IMR-90 (cell line): ENCODE measurements at regions not wholly inside any gene's neighbourhood (a gene's known extent, or its start where the extent isn't known, plus 50 kb on each side); places are given as distances from the start of the nearest gene placed in this dataset.

Source experiments
- ATAC-seq: fragments of 200-7000 bp; cut with Tn5 transposase; 2 replicates; pipeline ENCODE4 v1.9.1; 2020; ENCODE audit warnings: low read depth, mild to moderate bottlenecking, moderate library complexity
- BruUV-seq: library from RNA; stranded (reverse); fragments of 400-500 nt; replicated peaks from 2 replicates; lab custom pipeline; 2021; lab: Mats Ljungman, UMichigan
- CTCF ChIA-PET: fragments of 300-600 bp; formaldehyde crosslinking; extraction: SDS; loops from one replicate; lab custom pipeline; 2021; ENCODE audit warnings: antibody characterized with exemption; lab: Yijun Ruan, JAX
- POLR2A ChIA-PET: fragments of 300-600 bp; sonication (Branson Sonifier 250); formaldehyde crosslinking; loops from one replicate; lab custom pipeline; 2022; ENCODE audit warnings: antibody characterized with exemption; ENCODE audit not compliant: unreplicated experiment; lab: Charles Lee
- DNase-seq: peaks from one replicate; pipeline ENCODE4 v3.0.0; 2013
- H2AFZ ChIP-seq: replicated peaks from 2 replicates; pipeline ENCODE3; 2013; ENCODE audit warnings: low read length, mild to moderate bottlenecking; ENCODE audit not compliant: poor library complexity
- H2AK5ac ChIP-seq: 2 replicates; pipeline ENCODE4 v1.6.1; 2013; ENCODE audit warnings: low read depth, low read length, inconsistent platforms
- H2AK9ac ChIP-seq: replicated peaks from 2 replicates; pipeline ENCODE3; 2013; ENCODE audit warnings: mild to moderate bottlenecking, low read depth, low read length, moderate library complexity; ENCODE audit not compliant: poor library complexity
- H2BK120ac ChIP-seq: 2 replicates; pipeline ENCODE4 v1.6.1; 2013; ENCODE audit warnings: low read depth, low read length, inconsistent platforms
- H2BK15ac ChIP-seq: 3 replicates; pipeline ENCODE4 v1.6.1; 2013; ENCODE audit warnings: low read depth, low read length, inconsistent platforms
- H2BK20ac ChIP-seq: 2 replicates; pipeline ENCODE4 v1.6.1; 2013; ENCODE audit warnings: low read depth, mild to moderate bottlenecking, inconsistent platforms, low read length, moderate library complexity
- H2BK5ac ChIP-seq: 2 replicates; pipeline ENCODE4 v1.6.1; 2013; ENCODE audit warnings: mild to moderate bottlenecking, low read depth, low read length, inconsistent platforms; ENCODE audit not compliant: poor library complexity, severe bottlenecking
- H3K14ac ChIP-seq: replicated peaks from 2 replicates; pipeline ENCODE4 v1.6.1; 2013; ENCODE audit warnings: low read depth, low read length, inconsistent platforms
- H3K18ac ChIP-seq: 2 replicates; pipeline ENCODE4 v1.6.1; 2013; ENCODE audit warnings: low read depth, low read length, control low read depth
- H3K23ac ChIP-seq: 2 replicates; pipeline ENCODE4 v1.6.1; 2013; ENCODE audit warnings: low read depth, low read length, inconsistent platforms
- H3K27ac ChIP-seq: 2 replicates; pipeline ENCODE4 v1.5.1; 2013; ENCODE audit warnings: mild to moderate bottlenecking, control low read depth, low read length; ENCODE audit not compliant: insufficient read depth
- H3K27me3 ChIP-seq: 2 replicates; pipeline ENCODE4 v1.6.1; 2013; ENCODE audit warnings: low read length; ENCODE audit not compliant: control insufficient read depth, insufficient read depth
- H3K36me3 ChIP-seq: 2 replicates; pipeline ENCODE4 v1.6.1; 2013; ENCODE audit warnings: low read length, mixed read lengths; ENCODE audit not compliant: control insufficient read depth, insufficient read depth
- H3K4ac ChIP-seq: 2 replicates; pipeline ENCODE4 v1.6.1; 2013; ENCODE audit warnings: low read depth, low read length, inconsistent platforms
- H3K4me1 ChIP-seq: 2 replicates; pipeline ENCODE4 v1.6.1; 2013; ENCODE audit warnings: low read length, mixed read lengths; ENCODE audit not compliant: control insufficient read depth, insufficient read depth
- H3K4me2 ChIP-seq: 2 replicates; pipeline ENCODE4 v1.6.1; 2013; ENCODE audit warnings: low read depth, mild to moderate bottlenecking, control low read depth, low read length, moderate library complexity
- H3K4me3 ChIP-seq: 2 replicates; pipeline ENCODE4 v1.5.1; 2013; ENCODE audit warnings: low read depth, mild to moderate bottlenecking, control low read depth, low read length, moderate library complexity; ENCODE audit not compliant: insufficient read depth
- H3K56ac ChIP-seq: 2 replicates; pipeline ENCODE4 v1.6.1; 2013; ENCODE audit warnings: low read length, inconsistent platforms; ENCODE audit not compliant: insufficient read depth; ENCODE audit errors: extremely low read depth
- H3K79me1 ChIP-seq, 2 experiments: 2 replicates each; pipeline ENCODE4 v1.6.1; 2013; ENCODE audit warnings: low read length in 2 of 2, inconsistent platforms in 1 of 2, low read depth in 1 of 2
- H3K9ac ChIP-seq: 2 replicates; pipeline ENCODE4 v1.6.1; 2013; ENCODE audit warnings: low read depth, low read length, control low read depth
- H3K9me1 ChIP-seq: 2 replicates; pipeline ENCODE4 v1.6.1; 2013; ENCODE audit warnings: low read length, inconsistent platforms; ENCODE audit not compliant: insufficient read depth
- H3K9me3 ChIP-seq: 2 replicates; pipeline ENCODE4 v1.6.1; 2013; ENCODE audit warnings: low read length; ENCODE audit not compliant: control insufficient read depth, insufficient read depth
- H4K20me1 ChIP-seq: 2 replicates; pipeline ENCODE4 v1.6.1; 2013; ENCODE audit warnings: low read length, inconsistent platforms; ENCODE audit not compliant: insufficient read depth
- H4K5ac ChIP-seq: 2 replicates; pipeline ENCODE4 v1.6.1; 2013; ENCODE audit warnings: mild to moderate bottlenecking, low read depth, low read length, control low read depth
- H4K8ac ChIP-seq, 2 experiments: 2 replicates each; pipeline ENCODE4 v1.6.1; 2013; ENCODE audit warnings: low read depth in 2 of 2, low read length in 2 of 2, control low read depth in 1 of 2, inconsistent platforms in 1 of 2
- H4K91ac ChIP-seq: 2 replicates; pipeline ENCODE4 v1.6.1; 2013; ENCODE audit warnings: low read depth, low read length, inconsistent platforms; ENCODE audit not compliant: insufficient read depth
- CEBPB ChIP-seq: IDR thresholded peaks from 2 replicates; pipeline ENCODE4 v1.6.1; 2012; ENCODE audit warnings: low read depth, low read length, improper control_type of control experiment
- FOS ChIP-seq: fragments of 150-350 bp; IDR thresholded peaks from 2 replicates; pipeline ENCODE4 v1.6.1; 2016; ENCODE audit warnings: low read depth, low read length
- MAFK ChIP-seq: IDR thresholded peaks from 2 replicates; pipeline ENCODE4 v1.6.1; 2012; ENCODE audit warnings: low read depth, low read length, improper control_type of control experiment
- whole genome bisulfite sequencing, 2 experiments: methylation state at CpG; one replicate each; pipeline versions ENCODE4 v1.1.5 to v1.1.7; 2013; ENCODE audit warnings: missing lambda C conversion rate in 2 of 2; ENCODE audit not compliant: insufficient read length in 1 of 2; ENCODE audit errors: extremely low coverage in 2 of 2; 5-methylcytosine and 5-hydroxymethylcytosine counted together
- dilution Hi-C: fragments of 300-500 bp; cut with HindIII; formaldehyde crosslinking; loops from one replicate; pipeline ENCODE4 v1.14.3; 2018; ENCODE audit warnings: low sequenced_read_pairs; ENCODE audit not compliant: unreplicated experiment
- in situ Hi-C: fragments of 300-500 bp; cut with MboI; formaldehyde crosslinking; loops from 3 replicates; pipeline ENCODE4 v1.14.3; 2019; ENCODE audit warnings: low sequenced_read_pairs, inconsistent platforms, mixed read lengths
- intact Hi-C: fragments of 100-400 bp; cut with micrococcal nuclease; formaldehyde crosslinking; loops from 2 replicates; pipeline ENCODE4 v1.10.0; 2022

- dilution Hi-C loops, result no loop called here
- intact Hi-C loops, result no loop called here
- H3K4me2 ChIP-seq, result no peak overlapping the region
Observed at GRCh38 chr15:88375234-88375927, 91.8 kb downstream of the MRPL46 start.

More at GRCh38 chr15:88375234-88375927, 91.8 kb downstream of the MRPL46 start:
- no peak overlapping the region for H3K56ac ChIP-seq
- H3K36me3 ChIP-seq, result no peaks in the 10 kb centered on the region
- H3K23ac ChIP-seq, result no peak overlapping the region
- H2BK120ac ChIP-seq, result no peak overlapping the region
- peak; percentile 74 for DNase-seq
- H3K9me1 ChIP-seq, result no peaks in the 10 kb centered on the region
- ChIA-PET POLR2A (no interaction called here), CTCF (interaction anchor here (0.6 kb wide), 1 partner anchor 35 kb away, joined by 3 read pairs; no protein-coding TSS in a partner anchor)
- H3K14ac ChIP-seq, result no peak overlapping the region
- H4K5ac ChIP-seq, result no peak overlapping the region
- H2AK5ac ChIP-seq, result no peak overlapping the region
- no peak overlapping the region for H2BK5ac ChIP-seq
- H3K79me1 ChIP-seq, result no peaks in the 10 kb centered on the region
- no peak overlapping the region for H3K4me3 ChIP-seq
- H3K27ac ChIP-seq, result no peak overlapping the region
- no peak overlapping the region for H2BK15ac ChIP-seq
- H3K18ac ChIP-seq, result no peak overlapping the region
- 9% methylated on average over 4 of the region's 9 CpGs; no CpG with 5 or more reads in 1 of the 2 experiments for WGBS, 2 experiments
- peak; percentile 69 for ATAC-seq
- no peaks in the 10 kb centered on the region for H3K27me3 ChIP-seq
- H4K8ac ChIP-seq, result no peak overlapping the region; a peak in 1 of 4 replicates
- H3K9ac ChIP-seq, result no peak overlapping the region
- H3K4ac ChIP-seq, result no peak overlapping the region
- H4K91ac ChIP-seq, result no peak overlapping the region
- no peaks in the 10 kb centered on the region for H3K4me1 ChIP-seq
- no peaks in the 10 kb centered on the region for H3K9me3 ChIP-seq
- H2AK9ac ChIP-seq, result peak overlapping the region; percentile 62
- no peak overlapping the region for H2AFZ ChIP-seq
- H2BK20ac ChIP-seq, result no peak overlapping the region
- no peaks in the 10 kb centered on the region for H4K20me1 ChIP-seq
- no TSS peak for BruUV-seq
- in situ Hi-C loops, result no loop called here
- no peak for TF ChIP-seq MAFK
- TF ChIP-seq FOS, result peak; percentile 32; the same call in 1 of the 2 replicates
- TF ChIP-seq CEBPB, result peak; percentile 88
